ENCODE measurements at regions not wholly inside any gene's neighbourhood (a gene's known extent, or its start where the extent isn't known, plus 50 kb on each side); places are given as distances from the start of the nearest gene placed in this dataset.

DNA sequence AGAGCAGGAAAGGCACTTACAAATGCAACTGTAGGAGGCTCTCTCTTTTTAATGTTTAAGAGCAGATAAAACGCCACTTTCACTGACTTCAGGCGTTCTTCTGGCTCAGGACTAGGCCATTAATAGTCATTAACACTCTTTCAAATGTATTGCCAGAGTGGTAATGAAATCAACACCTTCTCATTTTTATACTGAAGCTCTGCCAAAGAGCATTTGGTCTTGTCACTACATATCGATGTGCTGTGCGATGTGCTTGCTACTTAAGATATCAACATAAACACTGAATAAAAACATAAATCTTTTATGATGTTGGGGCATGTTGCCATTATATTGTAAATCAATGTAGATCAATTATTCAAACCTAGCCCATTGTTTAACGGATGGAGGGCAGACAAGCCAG is 634.7 kb downstream of the ARL4A start:
- TF ChIP-seq CTCF (IDR thresholded peaks at IDR 0.05; ENCODE audit: borderline replicate concordance, extremely low read depth, low read length, poor library complexity, severe bottlenecking) (no peak), EZH2 (IDR thresholded peaks at IDR 0.05; ENCODE audit: borderline replicate concordance, low read depth, low read length, severe bottlenecking) (no peak)

Data from DND-41 (cell line).